GM21423 (cell line): ENCODE measurements at regions not wholly inside any gene's neighbourhood (a gene's known extent, or its start where the extent isn't known, plus 50 kb on each side); places are given as distances from the start of the nearest gene placed in this dataset.
"Not testable (repeated sequence)": the region's sequence is repeated elsewhere in the genome, so short reads cannot be mapped to it uniquely, and the experiment has no call there.

Experiments used
- ATAC-seq: cut with Tn5 transposase; IDR thresholded peaks from one replicate; pipeline ENCODE4 v1.9.1; 2021; ENCODE audit warnings: mild to moderate bottlenecking, moderate library complexity; ENCODE audit not compliant: unreplicated experiment

DNA sequence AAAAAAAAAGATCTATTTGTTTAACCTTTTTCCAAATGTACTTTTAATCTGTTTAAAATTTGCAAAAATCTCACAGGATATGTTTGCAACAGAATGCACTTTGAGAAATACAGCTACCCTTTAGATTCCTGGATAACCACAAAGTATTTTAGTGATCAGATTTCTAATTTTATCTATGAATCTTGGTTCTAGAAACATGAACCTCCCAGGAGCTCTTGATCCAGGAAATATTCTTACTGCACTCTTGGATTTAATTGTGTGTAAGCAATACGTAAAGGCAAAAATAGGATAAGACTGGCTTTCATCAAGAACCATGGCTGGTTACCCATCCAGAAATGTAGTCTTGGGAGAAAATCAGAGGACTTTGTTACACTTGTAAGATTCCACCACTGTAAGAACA, 1581.8 kb upstream of the WWC1 start:
- ATAC-seq: no peak

DNA sequence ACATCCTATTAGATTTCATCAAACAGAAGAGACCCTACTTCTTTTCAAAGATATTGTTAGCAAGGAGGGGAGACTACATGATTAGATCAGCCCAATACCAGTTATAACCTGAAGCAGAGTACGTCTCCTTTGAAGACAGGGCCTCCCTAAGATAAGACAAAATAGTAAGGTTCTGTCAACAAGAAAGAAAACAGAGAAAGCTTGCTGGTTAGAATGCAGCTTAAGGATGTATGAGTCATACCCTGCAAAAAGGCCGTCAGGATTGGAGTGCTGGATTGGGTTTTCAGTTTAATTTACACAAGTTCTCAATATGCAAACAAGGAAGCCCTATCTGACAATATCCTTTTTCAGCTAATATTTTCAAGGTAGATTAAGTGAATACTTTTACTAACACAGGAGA, 1581.2 kb upstream of the WWC1 start:
- ATAC-seq: no peak

DNA sequence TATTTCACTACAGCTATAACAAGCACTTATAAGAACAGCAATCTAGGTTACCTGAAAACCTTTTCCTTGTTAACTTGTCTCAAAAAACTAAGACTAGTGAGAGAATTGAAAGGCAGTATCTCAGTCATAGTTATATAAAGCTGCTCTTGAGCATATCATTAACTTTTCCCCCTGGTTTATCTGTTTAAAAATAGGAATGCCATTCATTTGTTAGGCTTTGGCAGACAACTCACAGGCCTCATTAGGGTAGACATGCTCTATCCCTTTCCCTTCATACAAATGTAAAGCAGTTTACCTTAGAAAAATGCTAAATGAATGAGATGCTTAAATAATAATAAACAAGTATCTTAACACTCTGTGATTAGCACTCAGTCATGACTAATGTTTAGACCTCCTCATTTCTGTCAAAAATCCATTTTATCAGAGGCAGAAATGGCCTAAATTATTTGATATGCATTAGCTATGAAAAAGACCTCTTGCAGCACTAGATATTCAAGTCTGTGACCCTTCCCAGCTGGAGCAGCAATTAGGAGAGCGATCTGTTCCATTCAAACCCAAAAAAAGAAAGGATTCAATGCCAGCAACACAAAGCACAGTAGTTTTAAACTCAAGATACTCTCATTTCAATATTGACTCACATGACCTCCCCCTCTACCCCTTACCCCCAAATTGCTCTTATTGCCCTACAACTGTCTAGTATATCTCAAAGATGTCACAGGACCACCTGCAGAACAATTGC, 1578.8 kb upstream of the WWC1 start:
- ATAC-seq: no peak

DNA sequence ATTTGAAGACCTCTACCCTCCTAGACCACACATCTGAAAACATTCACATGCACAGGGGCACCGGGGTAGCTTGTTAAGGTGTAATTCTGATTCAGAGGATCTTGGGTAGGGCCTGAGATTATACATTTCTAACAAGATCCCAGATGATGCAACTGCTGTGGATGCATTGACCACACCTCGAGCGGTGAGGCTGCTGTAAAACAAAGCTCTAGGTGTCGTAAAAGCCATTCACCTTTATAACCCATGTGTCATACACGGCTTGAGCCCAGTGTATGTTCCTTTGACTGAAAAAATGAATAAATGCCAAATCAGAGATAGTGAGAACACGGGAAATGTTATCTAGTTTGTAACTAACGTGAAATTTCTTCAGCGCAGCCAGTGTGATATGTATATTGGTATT, 1578.2 kb upstream of the WWC1 start:
- no peak for ATAC-seq

DNA sequence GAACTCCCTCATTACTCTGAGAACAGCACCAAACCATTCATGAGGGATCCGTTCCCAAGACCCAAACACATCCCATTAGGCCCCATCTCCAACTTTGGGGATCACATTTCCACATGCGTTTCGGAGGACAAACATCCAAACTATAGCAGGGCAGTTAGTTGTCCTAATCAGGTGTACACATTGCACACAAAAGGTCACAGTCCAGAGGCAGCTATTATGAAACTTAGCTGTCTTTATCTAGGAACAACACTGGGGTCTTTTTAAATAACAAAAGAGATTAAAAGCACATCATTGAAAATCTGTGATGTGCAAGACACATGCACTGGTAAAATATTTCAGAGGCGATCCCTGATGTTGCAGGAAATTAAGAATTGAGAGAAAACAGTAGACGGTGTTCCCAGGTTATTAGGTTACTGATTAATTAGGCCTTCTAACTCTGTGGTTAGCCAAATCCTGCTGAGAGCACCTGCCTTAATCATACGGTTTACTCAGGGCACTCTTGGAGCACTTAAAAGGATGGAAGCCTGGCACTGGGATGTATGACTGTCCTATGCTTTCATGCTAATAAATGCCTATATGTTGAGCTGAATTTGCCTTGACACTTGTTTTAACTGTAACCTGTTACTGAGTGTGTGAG, 1574.5 kb upstream of the WWC1 start:
- no peak for ATAC-seq

DNA sequence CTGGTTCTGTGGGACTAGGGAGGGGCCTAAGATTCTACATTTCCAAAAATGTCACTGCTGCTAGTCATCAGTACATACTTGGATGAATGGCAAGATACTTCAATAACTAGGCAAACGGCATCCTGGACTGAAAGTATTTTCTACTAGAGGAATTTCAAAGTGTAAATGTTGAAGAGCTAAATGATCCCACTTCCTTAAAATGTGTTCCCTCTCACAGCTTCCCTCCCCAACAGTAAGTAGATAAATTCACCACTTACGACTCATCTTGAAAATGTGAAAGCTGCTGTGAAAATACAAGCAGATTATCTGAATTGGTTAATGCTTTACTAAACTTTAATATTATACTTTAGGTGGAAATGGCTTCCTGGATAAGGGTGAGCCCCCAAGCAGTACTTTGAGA, 1571.5 kb upstream of the WWC1 start:
- ATAC-seq: no peak

DNA sequence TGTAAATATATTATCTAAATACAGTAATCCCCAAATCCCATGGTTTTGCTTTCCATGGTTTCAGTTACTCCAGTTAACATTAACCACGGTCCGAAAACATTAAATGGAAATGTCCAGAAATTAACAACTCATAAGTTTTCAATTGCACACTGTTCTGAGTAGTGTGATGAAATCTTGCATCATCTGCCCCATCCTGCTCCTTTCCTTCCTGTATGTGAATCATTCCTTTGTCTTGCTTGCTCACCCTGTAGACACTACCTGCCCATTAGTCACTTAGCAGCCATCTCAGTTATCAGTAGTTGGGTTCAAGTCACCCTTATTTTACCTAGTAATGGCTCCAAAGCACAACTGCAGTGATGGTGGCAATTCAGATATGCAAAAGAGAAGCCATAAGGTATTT, 1568.5 kb upstream of the WWC1 start:
- no peak for ATAC-seq

DNA sequence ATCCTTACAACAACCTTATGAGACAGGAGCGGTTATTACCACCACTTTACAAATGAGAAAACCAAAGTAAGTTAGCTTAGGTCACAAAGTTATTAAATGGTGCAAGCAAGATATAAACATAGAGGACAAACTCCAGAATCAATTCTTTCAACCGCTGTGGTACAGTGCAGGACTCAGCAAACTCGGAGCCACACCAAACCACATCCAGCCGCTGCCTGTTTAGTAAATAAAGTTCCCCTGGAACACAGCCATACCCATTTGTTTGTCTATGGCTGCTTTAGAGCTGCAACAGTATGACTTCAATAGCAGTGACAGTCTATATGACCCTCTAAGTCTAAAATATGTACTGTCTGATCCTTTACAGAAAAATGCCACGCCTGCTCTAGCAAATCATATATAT, 1567.2 kb upstream of the WWC1 start:
- no peak for ATAC-seq

DNA sequence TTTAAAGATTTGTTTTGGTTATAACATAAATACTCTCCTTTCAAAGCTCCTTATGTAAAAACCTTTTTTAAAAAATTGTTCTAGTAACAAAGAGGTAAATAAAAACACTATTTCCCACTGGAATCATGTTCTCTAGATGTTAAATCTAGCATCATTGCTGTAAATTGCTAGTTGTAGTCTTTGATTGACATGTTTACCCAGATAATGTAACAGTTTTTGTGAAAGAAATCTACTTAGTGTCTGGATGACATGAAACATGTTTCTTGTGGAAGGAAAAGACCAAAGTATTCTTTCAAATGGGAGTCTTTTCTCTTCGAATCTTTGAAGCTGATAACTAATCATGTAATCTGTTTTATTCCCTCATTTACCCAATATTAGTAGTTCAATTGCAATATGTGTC, 1565.9 kb upstream of the WWC1 start:
- ATAC-seq: no peak

DNA sequence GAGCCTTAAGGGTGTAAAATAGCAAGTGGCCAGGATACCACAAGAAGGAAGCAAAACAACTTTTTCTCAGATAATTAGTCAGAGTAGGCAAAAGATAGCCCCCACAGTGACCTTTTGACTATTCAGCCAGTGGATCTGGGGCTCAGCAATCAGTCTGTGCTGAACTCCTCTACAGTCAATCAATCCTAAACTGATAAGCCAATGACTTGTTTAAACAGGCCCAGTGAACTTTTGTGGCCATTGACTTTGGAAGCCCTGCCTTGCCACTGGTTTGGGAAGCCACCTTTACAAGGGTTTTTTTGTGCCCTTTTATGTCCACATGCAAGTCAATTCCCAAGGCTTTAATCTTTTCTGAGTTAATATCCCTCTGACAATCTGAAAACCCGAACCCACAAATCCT, 1565.0 kb upstream of the WWC1 start:
- ATAC-seq: no peak

DNA sequence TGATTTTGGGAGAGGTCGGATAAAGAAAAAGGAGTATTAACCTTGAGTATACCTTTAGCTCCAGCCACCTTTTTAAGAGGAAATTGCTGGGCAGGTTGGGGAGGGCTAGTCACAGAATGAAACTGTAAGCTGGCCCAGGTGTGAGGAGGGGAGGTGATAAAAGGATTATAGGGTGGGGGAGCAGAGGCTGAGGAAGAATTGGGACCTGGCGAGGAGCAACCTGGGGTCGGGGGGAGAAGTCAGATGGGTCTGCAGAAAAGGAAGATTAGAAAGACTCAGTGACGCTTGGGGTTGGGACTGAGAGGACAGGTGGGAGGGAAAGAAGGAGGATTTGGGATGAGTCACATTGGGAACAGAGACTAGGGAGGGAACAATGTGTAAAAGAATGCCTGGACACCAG, 1548.5 kb upstream of the WWC1 start:
- not testable (repeated sequence) for ATAC-seq

DNA sequence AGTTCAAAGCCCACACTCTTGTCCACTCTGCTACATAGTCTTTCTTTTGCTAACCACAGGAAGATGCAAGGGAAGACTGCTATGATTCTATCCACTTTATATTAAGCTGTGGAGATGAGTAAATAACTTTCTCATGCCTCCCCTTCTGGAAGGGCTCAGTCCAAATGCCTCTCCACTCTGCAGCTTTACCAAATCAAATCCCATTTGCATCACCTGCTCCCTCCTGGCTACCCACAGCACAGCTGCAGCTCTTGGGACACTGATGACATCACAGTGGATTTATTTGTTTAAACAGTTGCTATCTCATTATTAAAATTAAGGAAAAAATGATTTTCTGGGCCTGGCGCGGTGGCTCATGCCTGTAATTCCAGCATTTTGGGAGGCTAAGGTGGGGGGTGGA, 1544.9 kb upstream of the WWC1 start:
- no peak for ATAC-seq

DNA sequence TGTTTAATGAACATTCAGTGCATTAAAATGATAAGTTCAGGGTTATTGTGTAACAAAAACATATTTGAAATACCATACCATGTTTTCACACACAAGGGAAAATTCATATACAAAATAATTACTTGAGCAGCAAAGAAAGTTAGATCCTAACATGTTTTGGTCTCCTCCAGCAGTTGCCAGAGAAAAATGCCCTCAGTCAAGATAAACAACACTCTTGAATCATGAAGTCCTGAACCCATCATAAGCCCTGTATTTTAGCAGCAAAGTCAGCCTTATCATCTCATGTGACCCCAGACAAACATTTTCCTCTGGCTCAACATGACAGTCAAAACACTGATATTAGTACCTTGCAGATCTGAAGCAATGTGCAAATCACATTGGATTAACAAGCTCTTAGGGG, 1541.1 kb upstream of the WWC1 start:
- ATAC-seq: no peak

DNA sequence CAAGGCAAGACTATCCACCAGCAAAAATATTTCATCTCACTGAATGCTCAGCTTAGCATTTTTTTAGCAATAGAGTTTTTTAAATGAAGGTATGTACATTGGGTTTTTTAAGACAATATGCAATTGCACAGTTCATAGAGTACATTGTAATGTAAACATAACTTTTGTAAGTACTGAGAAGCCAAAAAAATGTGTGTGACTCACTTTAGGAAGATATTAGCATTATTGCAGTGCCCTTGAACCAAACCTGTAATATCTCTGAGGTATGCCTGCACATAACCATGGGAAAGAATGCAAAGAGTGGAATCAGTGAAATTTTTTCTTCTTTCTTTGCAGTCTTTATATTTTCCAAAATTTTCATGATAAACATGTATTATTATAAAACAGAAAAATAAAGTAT, 1533.3 kb upstream of the WWC1 start:
- no peak for ATAC-seq

DNA sequence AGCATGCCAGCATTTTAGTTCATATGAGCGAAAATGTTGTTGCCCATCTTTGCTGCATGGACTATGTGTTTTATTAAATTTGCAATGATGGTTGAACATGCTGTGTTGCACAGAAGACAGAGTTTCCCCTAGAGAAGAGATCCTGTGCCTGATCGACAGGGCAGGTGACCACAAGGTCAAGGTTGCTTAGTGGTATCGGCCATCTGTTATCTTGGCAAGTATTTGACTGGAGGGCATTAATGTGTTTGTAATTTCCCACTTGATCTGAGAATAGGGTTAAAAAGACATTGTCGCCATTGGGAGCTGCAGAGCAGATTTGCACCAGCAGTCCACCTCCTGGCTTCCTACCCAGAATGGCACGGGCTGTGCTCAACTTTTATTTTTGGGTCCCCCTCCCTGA, 1523.6 kb upstream of the WWC1 start:
- ATAC-seq: no peak

DNA sequence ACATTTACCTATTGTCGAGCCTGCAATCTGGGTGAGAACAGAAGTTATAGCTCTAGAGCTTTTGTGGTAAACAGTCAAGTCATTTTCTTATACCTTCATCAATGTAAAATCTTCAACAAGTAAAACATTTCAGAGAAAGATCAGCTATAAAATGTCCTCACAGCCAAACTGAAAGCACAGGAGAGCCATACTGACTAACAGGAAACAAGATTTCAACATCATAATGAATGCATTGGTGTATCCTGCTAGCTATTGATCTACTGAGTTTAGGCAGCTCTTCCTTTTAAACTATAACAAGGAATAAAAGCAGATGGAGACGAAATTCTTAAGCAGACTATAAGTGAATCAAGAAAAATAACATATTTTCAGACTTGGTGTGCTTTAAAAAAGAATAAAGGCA, 1522.9 kb upstream of the WWC1 start:
- ATAC-seq: no peak

DNA sequence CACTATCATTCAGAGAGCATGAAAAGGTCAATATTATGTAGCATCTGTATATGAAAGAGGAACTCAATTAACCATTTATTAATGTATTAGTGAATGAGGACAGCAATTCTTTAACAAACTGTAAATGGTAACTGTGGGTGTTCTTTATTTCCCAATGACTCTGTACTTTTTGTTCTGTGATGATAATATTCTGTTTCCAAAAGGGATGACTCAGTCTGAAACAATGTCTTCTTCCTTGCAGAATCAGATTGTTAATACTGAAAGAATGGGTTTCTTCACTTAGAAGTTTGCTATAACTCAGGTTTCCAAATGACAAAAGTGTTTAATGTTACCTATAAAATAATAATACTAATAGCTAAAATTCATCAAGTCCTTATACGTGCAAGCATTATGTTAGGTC, 1518.7 kb upstream of the WWC1 start:
- no peak for ATAC-seq

DNA sequence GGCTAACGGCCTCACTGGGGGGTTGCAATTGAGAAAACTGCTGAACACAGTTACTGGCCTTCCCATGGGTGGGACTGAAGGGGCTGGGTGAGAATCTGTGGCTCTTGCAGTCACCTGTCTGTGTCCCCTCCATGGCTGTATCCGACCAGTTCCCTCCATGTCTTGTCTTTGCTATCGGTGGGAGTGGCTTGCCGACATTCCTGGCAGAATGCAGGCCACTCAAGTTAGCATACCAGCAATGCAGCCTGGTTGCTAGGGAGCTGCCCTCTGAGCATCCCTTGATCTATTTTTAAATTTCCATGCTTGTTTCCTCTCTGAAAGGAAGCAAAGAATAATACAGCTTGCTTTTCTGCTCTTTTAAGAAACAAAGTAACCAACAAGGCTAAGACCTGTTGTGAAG, 1509.7 kb upstream of the WWC1 start:
- ATAC-seq: no peak

DNA sequence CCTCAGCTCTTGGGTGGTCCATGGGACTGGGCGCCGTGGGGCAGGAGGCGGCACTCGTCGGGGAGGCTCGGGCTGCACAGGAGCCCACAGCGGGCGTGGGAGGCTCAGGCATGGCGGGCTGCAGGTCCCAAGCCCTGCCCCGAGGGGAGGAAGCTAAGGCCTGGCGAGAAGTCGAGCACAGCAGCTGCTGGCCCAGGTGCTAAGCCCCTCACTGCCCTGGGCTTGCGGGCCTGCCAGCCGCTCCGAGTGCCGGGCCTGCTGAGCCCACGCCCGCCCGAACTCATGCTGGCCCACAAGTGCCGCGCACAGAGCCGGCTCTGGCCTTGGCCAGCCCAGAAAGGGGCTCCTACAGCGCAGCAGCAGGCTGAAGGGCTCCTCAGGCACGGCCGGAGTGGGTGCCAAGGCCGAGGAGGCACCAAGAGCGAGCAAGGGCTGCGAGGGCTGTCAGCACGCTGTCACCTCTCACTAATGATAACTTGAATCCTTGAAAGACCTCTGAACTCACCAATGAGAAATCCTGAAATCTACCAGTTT, 1506.8 kb upstream of the WWC1 start:
- ATAC-seq: no peak

DNA sequence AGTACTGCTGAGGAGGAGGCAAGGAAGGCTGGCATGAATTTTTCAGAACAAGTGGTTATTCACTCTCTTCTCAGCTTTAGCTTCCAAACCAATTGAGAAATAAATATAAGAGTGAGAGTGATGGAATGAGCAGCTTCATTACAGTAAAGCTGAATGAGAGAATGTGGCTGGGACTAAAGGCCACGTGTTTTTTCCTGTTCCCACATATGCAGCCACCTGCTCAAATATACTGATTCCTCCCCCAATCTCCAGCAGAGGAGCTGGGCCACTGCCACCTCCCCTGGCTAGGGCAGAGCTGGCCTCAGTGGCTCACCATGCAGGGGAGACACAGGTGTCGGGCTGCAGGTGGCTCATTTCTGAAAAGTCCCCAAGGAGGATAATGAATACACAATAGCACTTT, 1505.3 kb upstream of the WWC1 start:
- no peak for ATAC-seq

DNA sequence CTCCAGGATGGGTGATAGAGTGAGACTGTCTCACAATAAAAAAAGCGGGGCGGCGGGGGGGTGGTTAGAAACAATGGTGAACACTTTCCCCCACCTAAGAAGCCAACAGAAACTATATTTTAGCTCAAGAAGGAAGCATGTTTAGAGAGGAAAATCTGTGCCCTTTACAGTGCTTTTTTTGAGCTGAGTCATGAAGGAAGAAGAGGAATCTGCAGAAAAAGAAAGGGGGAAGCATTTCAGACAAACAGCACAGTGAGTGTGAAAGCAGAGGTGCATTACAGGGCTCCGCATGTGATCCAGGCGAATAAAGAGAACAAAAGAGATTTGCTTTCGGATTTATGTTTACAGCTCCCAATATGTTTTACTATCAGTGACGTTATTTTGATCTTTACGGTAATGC, 1504.6 kb upstream of the WWC1 start:
- no peak for ATAC-seq

DNA sequence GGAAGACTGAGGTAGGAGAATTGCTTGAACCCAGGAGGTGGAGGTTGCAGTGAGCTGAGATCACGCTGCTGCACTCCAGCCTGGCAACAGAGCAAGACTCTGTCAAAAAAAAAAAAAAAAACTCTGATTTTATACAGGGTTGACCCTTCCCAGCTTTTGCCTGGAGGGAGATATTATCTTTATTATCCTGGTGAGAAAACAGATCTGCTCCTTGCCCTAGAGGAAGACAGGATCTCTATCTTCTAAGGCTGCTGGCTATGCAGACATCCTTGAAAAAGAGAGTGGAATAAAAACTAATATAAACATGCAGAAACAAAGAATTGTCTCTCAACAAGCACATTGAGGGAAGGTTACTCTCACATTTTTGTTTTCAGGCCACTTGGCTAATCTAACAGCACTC, 1503.4 kb upstream of the WWC1 start:
- no peak for ATAC-seq

DNA sequence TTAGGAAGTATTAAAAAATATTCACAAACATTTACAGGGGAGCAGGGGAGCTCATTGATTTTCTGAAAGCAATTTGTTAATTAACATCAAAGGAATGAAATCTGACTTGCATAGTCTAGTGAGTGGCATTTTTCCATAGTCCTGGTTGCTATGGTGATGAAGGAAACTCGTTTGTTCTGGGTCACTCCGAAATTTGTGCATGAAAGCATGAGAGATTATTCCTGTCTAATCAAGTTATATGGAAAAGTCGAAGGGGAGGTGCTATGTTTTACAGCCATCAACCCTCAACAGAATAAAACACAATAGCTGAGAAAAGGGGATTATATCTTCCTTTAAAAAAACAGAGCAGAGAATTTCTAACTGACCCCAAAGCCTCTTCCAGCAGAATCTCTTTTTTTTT, 1495.7 kb upstream of the WWC1 start:
- ATAC-seq: no peak
